ENCODE measurements at regions not wholly inside any gene's neighbourhood (a gene's known extent, or its start where the extent isn't known, plus 50 kb on each side); places are given as distances from the start of the nearest gene placed in this dataset.
"Not testable (repeated sequence)": the region's sequence is repeated elsewhere in the genome, so short reads cannot be mapped to it uniquely, and the experiment has no call there.

DNA sequence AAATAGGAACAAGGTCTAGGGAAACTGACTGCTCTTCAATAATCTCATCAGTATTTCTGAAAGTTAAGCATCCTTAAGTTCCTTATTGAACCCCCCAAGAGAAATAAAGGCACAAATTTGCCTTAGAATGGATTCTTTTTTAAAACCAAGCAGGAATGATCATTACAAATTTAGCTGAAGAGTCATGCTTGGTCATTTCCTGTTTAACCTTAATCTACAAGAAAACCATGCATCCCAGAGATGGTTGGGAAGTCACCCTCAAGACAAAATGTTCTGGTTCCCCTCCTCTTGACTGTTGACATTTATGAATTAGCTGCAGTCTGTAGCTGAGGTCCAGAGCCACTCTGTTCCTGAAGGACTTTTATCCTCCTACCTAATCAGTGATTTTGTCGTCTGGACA lies 291.8 kb upstream of the G2E3 start:
- DNase-seq = no peak

DNA sequence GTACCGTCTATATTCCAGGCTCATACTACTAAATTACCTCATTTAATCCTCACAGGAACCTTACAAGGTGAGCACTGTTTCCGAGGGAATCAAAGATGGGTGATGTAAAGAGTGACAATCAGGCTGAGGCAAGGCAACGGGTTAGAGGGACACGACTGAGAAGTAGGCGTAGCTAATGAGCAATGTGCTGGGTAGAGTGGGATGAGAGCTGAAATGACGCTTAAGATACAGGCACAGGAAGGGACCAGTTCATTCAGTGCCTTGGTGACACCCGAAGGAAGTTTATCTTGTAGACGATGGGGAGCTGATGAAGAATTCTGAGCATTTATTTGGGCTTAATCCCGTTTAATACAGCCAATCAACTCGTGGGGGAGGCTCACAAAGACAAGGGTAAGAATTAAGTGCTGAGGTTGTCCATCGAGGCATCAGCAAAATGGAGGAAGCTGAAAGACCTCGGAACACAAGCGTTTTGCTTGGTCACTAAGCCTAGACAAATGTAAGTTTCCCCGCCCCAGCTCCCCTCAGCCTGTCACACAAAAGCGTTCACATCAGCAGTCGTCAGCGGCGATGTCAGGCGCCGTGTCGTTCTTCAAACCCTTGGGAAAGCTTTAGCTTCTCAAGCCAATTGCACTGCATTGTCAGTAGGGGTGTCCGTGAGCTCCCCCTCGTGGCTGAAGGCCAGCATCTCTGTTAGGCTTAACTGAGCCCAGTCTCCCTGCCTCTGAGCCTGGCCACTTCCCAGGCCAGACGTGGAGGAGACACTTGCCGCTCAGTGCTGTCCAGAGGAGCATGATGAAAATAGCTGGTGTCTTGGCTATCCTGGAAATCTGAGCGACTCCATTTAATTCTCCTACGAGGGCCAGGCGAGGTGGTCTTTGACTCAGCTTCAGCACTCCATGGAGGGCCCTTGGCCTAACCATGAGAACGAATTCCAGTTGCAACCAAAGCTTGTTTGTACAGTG lies 288.5 kb upstream of the G2E3 start:
- DNase-seq = peak; percentile 67

DNA sequence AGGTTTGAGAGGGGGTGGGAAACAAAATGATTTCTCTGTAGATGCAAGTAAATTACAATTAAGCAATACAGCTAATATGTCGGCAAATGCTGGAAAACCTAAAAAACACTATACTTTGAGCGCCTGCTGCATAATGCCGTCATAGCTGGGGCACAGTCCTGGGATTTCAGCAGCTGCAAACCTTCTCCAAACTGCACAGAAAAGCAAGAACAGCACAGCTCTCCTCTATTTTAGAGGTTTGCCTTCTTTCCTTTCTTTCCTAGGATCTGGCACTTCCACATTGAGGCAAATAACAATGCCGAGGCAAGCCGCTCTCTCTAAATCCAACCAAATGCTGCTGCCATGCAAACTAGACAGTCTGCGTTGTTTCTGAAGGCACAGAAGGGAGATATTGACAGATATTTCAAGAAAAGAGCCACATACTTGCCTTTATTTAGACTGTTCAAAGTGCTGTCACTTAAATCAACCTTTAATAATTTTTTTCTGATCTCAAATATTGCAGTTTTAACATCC lies 287.1 kb upstream of the G2E3 start:
- no peak for DNase-seq

DNA sequence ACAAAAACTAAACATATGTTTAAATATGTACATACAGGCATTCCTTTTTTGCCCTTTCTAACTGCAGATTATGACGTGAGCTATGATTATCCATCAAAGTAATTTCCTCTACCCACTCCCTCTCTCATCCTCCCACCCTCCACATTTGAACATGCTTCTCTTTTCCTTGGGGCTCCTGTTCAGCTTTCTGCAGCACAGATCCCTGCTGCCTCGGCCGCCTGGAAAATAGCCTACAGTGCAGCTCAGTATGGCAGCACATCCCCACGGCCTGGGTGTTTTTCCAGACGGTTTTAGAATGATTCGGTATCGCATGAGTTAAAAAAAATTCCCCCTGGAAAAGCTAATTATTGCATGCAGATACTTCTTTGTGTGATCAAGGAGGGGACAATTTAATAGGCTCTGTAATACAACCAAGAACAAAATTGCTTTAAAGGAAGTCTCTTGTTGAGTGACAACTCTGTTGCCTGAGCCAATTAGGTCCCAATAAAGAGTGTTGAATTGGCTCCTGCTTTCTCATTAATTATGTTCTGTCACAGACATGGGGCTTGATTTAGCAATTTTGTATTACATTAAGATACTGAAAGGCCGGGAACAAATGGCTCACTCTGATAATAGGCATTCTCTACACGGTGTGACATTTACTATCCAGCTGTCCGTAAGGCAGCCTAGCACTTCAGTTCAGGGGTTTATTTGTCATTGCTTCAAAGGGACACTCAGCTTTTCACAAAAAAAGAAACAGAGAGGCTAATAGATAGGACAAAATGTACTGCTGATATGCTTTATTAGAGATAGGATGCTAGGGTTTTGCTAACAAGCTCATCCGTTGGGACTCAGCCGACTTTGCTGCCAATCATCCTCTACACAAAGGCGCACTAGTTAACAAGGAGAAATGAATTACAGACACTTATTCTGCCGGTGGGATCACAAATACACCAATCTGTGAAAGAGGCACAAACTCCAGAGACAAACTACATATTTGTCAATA lies 285.8 kb upstream of the G2E3 start:
- DNase-seq = no peak

DNA sequence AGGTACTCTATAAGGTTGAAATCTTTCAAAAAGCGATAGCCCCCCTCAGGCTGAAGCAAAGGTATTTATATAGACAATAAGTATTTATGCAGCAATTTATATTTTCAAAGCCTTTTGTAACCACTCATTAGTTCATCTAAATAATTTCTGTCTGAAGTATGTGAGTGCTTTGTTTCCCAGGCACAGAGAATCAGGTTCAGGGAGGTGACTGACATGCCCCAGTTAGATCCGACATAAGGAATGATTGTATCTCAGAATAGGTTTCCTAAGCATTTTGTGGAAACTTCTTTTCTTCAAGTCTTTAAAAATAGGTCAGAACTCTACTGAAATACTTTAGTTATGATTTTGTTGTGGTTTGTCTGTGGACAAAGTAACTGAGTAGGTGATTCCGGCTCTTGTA lies 283.4 kb upstream of the G2E3 start:
- no peak for DNase-seq

GRCh38 chr14:30277268-30277667 lies 281.7 kb upstream of the G2E3 start:
- DNase-seq = no peak

DNA sequence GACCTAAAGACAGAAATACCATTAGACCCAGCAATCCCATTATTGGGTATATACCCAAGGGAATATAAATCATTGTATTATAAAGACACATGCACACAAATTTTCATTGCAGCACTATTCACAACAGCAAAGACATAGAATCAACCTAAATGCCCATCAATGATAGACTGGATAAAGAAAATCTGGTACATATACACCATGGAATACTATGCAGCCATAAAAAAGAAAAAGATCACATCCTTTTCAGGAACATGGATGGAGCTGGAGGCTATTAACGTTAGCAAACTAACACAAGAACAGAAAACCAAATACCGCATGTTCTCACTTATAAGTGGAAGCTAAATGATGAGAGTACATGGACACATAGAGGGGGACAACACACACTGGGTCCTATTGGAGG lies 280.1 kb upstream of the G2E3 start:
- DNase-seq = not testable (repeated sequence)

- DNase-seq = no peak
Observed at GRCh38 chr14:30283822-30284446, 275.0 kb upstream of the G2E3 start.

GRCh38 chr14:30284808-30285207 lies 274.1 kb upstream of the G2E3 start:
- DNase-seq = no peak

- DNase-seq = no peak
Observed at GRCh38 chr14:30287579-30288445, 271.1 kb upstream of the G2E3 start.

DNA sequence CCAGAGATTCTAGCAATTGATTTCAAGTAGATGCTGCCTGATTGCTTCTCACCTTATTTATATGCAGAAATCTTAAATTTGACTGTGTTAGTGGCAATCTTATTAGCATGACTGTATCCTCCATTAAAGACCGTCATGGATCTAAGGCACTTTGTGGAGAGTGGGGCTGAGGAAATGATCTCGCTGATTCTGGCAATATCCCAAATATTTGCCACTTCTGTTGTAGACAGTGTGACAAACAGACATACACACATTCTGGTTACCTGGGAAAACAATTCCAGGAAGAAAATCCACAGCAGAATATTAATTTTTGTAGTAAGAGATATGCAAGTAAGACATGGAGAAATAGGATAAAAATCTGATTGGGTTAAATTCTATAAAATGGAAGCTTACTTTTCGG lies 269.0 kb upstream of the G2E3 start:
- no peak for DNase-seq

GRCh38 chr14:30291216-30291615 lies 267.7 kb upstream of the G2E3 start:
- no peak for DNase-seq

DNA sequence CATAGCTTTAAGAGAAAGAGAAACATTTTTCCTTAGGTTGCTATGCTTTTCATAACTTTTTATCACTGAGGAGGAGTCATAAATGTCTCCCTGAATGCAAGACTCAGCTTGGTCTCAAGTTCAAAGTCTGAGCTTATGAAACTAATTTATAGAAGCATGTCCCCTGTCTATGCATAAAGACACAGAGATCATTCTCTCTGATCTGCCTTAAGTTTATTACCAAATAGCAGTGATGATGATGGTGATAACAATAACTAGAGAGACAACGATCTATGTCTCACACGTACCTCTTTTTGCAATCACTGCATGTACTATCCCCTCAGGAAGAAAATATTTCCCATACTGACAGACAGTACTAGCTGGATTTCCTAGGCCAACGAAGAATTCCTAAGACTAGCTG lies 266.4 kb upstream of the G2E3 start:
- DNase-seq = no peak

DNA sequence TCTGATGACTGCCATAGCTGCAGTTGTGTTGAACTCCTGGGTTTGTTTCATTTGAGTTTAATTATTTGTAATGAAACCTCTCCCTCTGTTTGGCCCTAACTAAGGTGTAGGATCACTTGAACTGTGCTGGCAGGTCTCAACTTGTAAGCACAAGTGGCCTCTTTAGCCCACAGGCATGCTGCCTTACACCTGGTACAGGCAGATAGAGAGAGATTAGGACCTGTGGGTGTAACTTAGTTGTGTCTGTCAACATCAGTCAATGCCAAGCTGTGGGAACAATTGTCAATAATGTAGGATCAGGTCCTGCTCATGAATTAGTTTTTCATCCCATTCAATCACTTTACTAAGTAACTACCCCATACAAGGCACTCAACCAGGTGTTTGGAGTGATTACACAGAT lies 263.0 kb upstream of the G2E3 start:
- no peak for DNase-seq

- DNase-seq = no peak
Observed at GRCh38 chr14:30296931-30297405, 262.0 kb upstream of the G2E3 start.

DNA sequence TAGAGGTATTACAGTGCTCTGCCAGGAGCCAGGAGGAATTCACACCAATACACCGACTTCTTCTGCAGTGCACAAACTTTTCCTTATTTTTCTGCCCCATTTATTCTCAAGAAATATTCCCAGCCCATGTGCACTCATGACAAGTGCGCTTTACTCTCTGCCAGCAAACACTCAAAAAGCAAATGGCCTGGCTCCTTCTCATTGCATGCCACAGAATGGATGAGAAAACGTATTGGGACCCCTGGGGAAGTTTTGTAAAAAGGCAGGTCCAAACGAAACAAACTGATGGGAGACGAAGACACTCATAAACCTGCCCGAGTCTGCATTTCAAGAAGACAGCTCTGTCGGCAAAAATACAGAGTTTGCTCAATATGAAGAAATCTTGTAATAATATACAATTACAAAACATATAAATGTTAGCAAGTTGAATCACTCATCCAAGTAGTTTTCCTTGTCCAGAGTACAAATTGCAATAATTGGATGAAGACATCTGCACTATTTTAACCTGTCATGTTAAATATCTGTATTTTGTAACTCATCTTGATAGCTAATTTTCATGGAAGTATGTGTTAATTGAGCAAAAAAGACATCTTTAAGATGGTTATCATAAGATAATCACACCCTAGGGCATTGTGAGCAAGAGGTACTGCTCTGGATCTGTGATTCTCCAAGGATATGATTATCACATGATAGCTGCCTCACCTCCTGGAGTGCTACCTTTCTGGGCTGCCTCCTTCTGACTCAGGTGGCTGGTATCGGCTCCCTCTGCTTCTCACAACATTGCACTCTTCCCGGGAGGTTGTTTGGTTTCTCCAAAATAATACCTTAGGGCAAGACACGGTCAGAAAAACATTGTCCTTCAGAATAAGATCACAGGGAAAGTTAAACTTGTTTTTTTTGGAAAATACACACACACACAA lies 260.8 kb upstream of the G2E3 start:
- DNase-seq = no peak

DNA sequence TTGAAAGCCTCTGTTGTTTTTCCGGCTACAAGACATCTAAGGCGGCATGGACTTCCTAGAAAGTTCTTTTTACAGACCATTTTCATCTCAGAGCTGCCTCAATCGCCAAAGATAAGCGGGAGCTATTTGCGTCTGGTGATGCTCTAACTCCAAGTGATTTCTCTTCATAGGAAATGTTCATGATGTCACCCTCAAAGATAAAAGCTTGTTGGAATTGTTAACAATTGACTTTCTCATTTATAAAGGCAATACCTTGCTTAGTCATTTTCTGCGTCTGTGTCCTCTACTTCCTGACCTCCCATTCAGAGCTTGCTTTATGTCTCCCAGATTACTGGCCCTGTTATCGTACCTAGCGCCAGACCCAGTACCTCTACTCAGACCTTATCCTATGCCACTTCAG lies 259.0 kb upstream of the G2E3 start:
- DNase-seq = no peak

DNA sequence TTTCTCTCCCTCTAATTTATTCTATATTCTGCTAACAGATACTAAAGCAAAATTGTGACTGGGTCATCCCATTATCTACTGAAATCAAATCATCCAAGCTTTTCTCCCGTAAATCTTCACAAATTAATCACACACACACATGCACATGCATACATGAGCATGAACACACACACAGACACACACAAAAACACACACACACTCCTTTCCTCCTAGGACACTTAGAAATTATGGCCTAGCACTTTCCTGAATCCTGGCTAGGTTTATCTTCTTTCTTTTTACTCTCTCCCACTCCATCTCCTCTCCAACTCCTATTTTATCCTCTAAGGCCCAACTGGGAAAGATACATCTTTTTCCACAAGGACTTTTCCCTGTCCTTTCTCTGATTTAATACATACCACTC lies 255.6 kb upstream of the G2E3 start:
- DNase-seq = no peak

- no peak for DNase-seq
Observed at GRCh38 chr14:30305346-30305745, 253.6 kb upstream of the G2E3 start.

DNA sequence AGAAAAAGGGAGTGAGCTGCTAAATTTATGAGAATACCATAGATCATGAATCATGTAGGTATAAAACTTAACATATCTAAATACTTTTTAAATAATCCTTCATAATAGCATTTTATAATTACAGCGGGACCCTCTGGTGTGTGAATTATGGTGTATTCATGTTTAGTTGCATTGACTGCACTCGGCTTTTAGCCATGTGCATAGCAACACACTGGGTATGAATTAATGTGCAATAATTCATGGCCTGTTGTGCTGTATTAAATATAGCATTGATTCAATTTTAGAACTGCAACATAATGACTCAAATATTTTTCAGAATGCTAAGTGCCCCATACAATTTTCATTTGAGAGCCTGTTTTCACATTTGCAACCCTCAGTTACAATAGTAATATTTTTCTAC lies 249.6 kb upstream of the G2E3 start:
- no peak for DNase-seq

All from right kidney (tissue), 1 donor.